ENCODE measurements at regions not wholly inside any gene's neighbourhood (a gene's known extent, or its start where the extent isn't known, plus 50 kb on each side); places are given as distances from the start of the nearest gene placed in this dataset.

- Histone ChIP-seq H2BK5ac (ENCODE audit: low read depth, low read length, poor library complexity, severe bottlenecking) (no peak overlapping the region), H2BK15ac (ENCODE audit: low read depth, poor library complexity, severe bottlenecking) (no peak overlapping the region), H4K91ac (ENCODE audit: low read length) (no peak overlapping the region), H3K79me1 (replicated peaks; ENCODE audit: low read length, poor library complexity, severe bottlenecking) (no peaks in the 10 kb centered on the region), H3K14ac (ENCODE audit: low read length in 2 of 2) (no peak overlapping the region), H3K4me2 (ENCODE audit: low read length, poor library complexity, severe bottlenecking) (no peak overlapping the region), H3K4ac (ENCODE audit: low read depth in 1 of 2, low read length in 2 of 2) (no peak overlapping the region), H3K27ac (ENCODE audit: low read length, poor library complexity, severe bottlenecking) (no peak overlapping the region), H3K27me3 (ENCODE audit: control insufficient read depth in 1 of 2, insufficient read depth in 1 of 2, low read length in 2 of 2) (no peaks in the 10 kb centered on the region), H3K18ac (ENCODE audit: low read depth in 1 of 2, low read length in 2 of 2) (no peak overlapping the region), H2BK12ac (ENCODE audit: low read length in 2 of 2) (no peak overlapping the region), H3K9ac (ENCODE audit: low read length) (no peak overlapping the region), H3K9me3 (ENCODE audit: control insufficient read depth, low read length) (no peaks in the 10 kb centered on the region), H4K8ac (ENCODE audit: low read length) (no peak overlapping the region), H2BK120ac (ENCODE audit: low read depth, low read length) (no peak overlapping the region), H2AFZ (ENCODE audit: low read depth, low read length) (no peak overlapping the region), H3K36me3 (ENCODE audit: control insufficient read depth in 1 of 2, insufficient read depth in 2 of 2, low read depth in 1 of 2, low read length in 2 of 2) (no peaks in the 10 kb centered on the region), H2AK5ac (ENCODE audit: low read length, severe bottlenecking) (no peak overlapping the region), H3K4me3 (ENCODE audit: insufficient read depth in 1 of 2, low read depth in 1 of 2, low read length in 2 of 2) (no peak overlapping the region), H3K4me1 (ENCODE audit: control insufficient read depth, insufficient read depth, low read depth, low read length) (no peaks in the 10 kb centered on the region), H3K23ac (ENCODE audit: low read length in 2 of 2) (no peak overlapping the region)
- no peak for DNase-seq
Observed at GRCh38 chr4:114187592-114187991, 208.1 kb upstream of the ARSJ start.

DNA sequence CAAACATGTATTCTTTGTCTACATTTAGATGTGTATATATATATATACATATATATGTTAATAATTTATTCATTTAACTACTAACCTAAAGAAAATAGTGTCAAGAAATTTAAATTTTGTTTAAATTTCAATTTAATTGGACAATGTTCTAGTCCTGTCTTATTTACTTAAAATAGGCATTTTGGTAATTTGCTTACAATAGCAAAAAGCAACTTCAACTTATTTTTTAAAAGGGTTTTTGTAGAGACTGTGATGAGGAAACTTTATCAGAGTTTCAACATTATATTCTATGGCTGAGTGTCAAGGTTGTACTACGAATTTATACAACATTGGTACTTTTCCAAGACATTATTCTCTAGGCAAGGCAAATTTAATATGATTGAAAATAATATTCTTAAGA, 212.0 kb upstream of the ARSJ start:
- Histone ChIP-seq H3K4me1 (ENCODE audit: control insufficient read depth, insufficient read depth, low read depth, low read length) (no peaks in the 10 kb centered on the region), H3K4me3 (ENCODE audit: insufficient read depth in 1 of 2, low read depth in 1 of 2, low read length in 2 of 2) (no peak overlapping the region), H3K9me3 (ENCODE audit: control insufficient read depth, low read length) (no peaks in the 10 kb centered on the region), H3K4ac (ENCODE audit: low read depth in 1 of 2, low read length in 2 of 2) (no peak overlapping the region), H2BK15ac (ENCODE audit: low read depth, poor library complexity, severe bottlenecking) (no peak overlapping the region), H2BK12ac (ENCODE audit: low read length in 2 of 2) (no peak overlapping the region), H2AK5ac (ENCODE audit: low read length, severe bottlenecking) (no peak overlapping the region), H3K27ac (ENCODE audit: low read length, poor library complexity, severe bottlenecking) (no peak overlapping the region), H2AFZ (ENCODE audit: low read depth, low read length) (no peak overlapping the region), H3K4me2 (ENCODE audit: low read length, poor library complexity, severe bottlenecking) (no peak overlapping the region), H3K36me3 (ENCODE audit: control insufficient read depth in 1 of 2, insufficient read depth in 2 of 2, low read depth in 1 of 2, low read length in 2 of 2) (no peaks in the 10 kb centered on the region), H4K8ac (ENCODE audit: low read length) (no peak overlapping the region), H4K91ac (ENCODE audit: low read length) (no peak overlapping the region), H3K27me3 (ENCODE audit: control insufficient read depth in 1 of 2, insufficient read depth in 1 of 2, low read length in 2 of 2) (no peaks in the 10 kb centered on the region), H3K23ac (ENCODE audit: low read length in 2 of 2) (no peak overlapping the region), H2BK120ac (ENCODE audit: low read depth, low read length) (no peak overlapping the region), H3K18ac (ENCODE audit: low read depth in 1 of 2, low read length in 2 of 2) (no peak overlapping the region), H3K79me1 (replicated peaks; ENCODE audit: low read length, poor library complexity, severe bottlenecking) (no peaks in the 10 kb centered on the region), H3K9ac (ENCODE audit: low read length) (no peak overlapping the region), H2BK5ac (ENCODE audit: low read depth, low read length, poor library complexity, severe bottlenecking) (no peak overlapping the region), H3K14ac (ENCODE audit: low read length in 2 of 2) (no peak overlapping the region)
- DNase-seq, result no peak
- WGBS, result no CpG with 5 or more reads among the region's 1 CpG

DNA sequence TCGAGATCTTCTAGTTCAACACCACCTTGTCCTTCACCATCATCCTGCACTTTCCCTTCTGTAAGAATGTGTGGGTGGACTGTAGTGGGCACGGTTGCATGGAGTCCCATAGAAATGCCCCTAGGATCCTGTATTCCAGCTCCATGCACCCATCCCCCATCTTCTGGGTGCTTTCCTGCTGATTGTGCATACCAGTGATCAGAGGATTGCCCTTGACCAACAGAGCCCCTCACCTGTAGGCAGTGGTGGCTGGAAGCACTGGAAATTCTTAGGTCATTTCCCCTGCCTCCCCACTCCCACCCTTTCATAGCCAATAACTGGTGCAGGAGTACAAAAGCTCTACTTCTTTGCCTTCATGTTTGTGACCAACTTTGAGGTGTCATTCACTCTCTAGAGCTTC, 213.4 kb upstream of the ARSJ start:
- Histone ChIP-seq H3K79me1 (replicated peaks; ENCODE audit: low read length, poor library complexity, severe bottlenecking) (no peaks in the 10 kb centered on the region), H3K4me2 (ENCODE audit: low read length, poor library complexity, severe bottlenecking) (no peak overlapping the region), H3K9ac (ENCODE audit: low read length) (no peak overlapping the region), H3K36me3 (ENCODE audit: control insufficient read depth in 1 of 2, insufficient read depth in 2 of 2, low read depth in 1 of 2, low read length in 2 of 2) (no peaks in the 10 kb centered on the region), H4K8ac (ENCODE audit: low read length) (no peak overlapping the region), H3K4ac (ENCODE audit: low read depth in 1 of 2, low read length in 2 of 2) (no peak overlapping the region), H3K4me1 (ENCODE audit: control insufficient read depth, insufficient read depth, low read depth, low read length) (no peaks in the 10 kb centered on the region), H2AK5ac (ENCODE audit: low read length, severe bottlenecking) (no peak overlapping the region), H3K27ac (ENCODE audit: low read length, poor library complexity, severe bottlenecking) (no peak overlapping the region), H3K14ac (ENCODE audit: low read length in 2 of 2) (no peak overlapping the region), H4K91ac (ENCODE audit: low read length) (no peak overlapping the region), H3K18ac (ENCODE audit: low read depth in 1 of 2, low read length in 2 of 2) (no peak overlapping the region), H2BK5ac (ENCODE audit: low read depth, low read length, poor library complexity, severe bottlenecking) (no peak overlapping the region), H2AFZ (ENCODE audit: low read depth, low read length) (no peak overlapping the region), H3K27me3 (ENCODE audit: control insufficient read depth in 1 of 2, insufficient read depth in 1 of 2, low read length in 2 of 2) (no peaks in the 10 kb centered on the region), H2BK15ac (ENCODE audit: low read depth, poor library complexity, severe bottlenecking) (no peak overlapping the region), H2BK120ac (ENCODE audit: low read depth, low read length) (no peak overlapping the region), H3K23ac (ENCODE audit: low read length in 2 of 2) (peak overlapping the region in 1 of 2 experiments; percentile 5), H3K4me3 (ENCODE audit: insufficient read depth in 1 of 2, low read depth in 1 of 2, low read length in 2 of 2) (no peak overlapping the region), H2BK12ac (ENCODE audit: low read length in 2 of 2) (no peak overlapping the region), H3K9me3 (ENCODE audit: control insufficient read depth, low read length) (no peaks in the 10 kb centered on the region)
- 93% methylated on average over 1 of the region's 2 CpGs for WGBS
- no peak for DNase-seq

GRCh38 chr4:114193624-114194399, 214.4 kb upstream of the ARSJ start:
- Histone ChIP-seq H2AFZ (ENCODE audit: low read depth, low read length) (no peak overlapping the region), H3K4me2 (ENCODE audit: low read length, poor library complexity, severe bottlenecking) (no peak overlapping the region), H3K27ac (ENCODE audit: low read length, poor library complexity, severe bottlenecking) (no peak overlapping the region), H3K27me3 (ENCODE audit: control insufficient read depth in 1 of 2, insufficient read depth in 1 of 2, low read length in 2 of 2) (no peaks in the 10 kb centered on the region), H2BK15ac (ENCODE audit: low read depth, poor library complexity, severe bottlenecking) (no peak overlapping the region), H3K4ac (ENCODE audit: low read depth in 1 of 2, low read length in 2 of 2) (no peak overlapping the region), H3K4me3 (ENCODE audit: insufficient read depth in 1 of 2, low read depth in 1 of 2, low read length in 2 of 2) (no peak overlapping the region), H3K79me1 (replicated peaks; ENCODE audit: low read length, poor library complexity, severe bottlenecking) (no peaks in the 10 kb centered on the region), H3K9me3 (ENCODE audit: control insufficient read depth, low read length) (no peaks in the 10 kb centered on the region), H4K91ac (ENCODE audit: low read length) (no peak overlapping the region), H2BK12ac (ENCODE audit: low read length in 2 of 2) (no peak overlapping the region), H3K4me1 (ENCODE audit: control insufficient read depth, insufficient read depth, low read depth, low read length) (no peaks in the 10 kb centered on the region), H2BK5ac (ENCODE audit: low read depth, low read length, poor library complexity, severe bottlenecking) (no peak overlapping the region), H3K18ac (ENCODE audit: low read depth in 1 of 2, low read length in 2 of 2) (no peak overlapping the region), H3K23ac (ENCODE audit: low read length in 2 of 2) (no peak overlapping the region), H3K14ac (ENCODE audit: low read length in 2 of 2) (no peak overlapping the region), H2BK120ac (ENCODE audit: low read depth, low read length) (no peak overlapping the region), H3K9ac (ENCODE audit: low read length) (no peak overlapping the region), H4K8ac (ENCODE audit: low read length) (no peak overlapping the region), H3K36me3 (ENCODE audit: control insufficient read depth in 1 of 2, insufficient read depth in 2 of 2, low read depth in 1 of 2, low read length in 2 of 2) (no peaks in the 10 kb centered on the region), H2AK5ac (ENCODE audit: low read length, severe bottlenecking) (no peak overlapping the region)
- WGBS, result 90% methylated on average over 5 of the region's 5 CpGs
- DNase-seq, result peak; percentile 6

Data from mesenchymal stem cell (in vitro differentiated cells and primary cell).